DMS79 treated with DMSO at 0.1 percent for 48 hours (cell line): ENCODE measurements at regions not wholly inside any gene's neighbourhood (a gene's known extent, or its start where the extent isn't known, plus 50 kb on each side); places are given as distances from the start of the nearest gene placed in this dataset.

Experiments
- DNase-seq: peaks from one replicate; lab custom pipeline; 2025; lab: John Stamatoyannopoulos, UW

DNA sequence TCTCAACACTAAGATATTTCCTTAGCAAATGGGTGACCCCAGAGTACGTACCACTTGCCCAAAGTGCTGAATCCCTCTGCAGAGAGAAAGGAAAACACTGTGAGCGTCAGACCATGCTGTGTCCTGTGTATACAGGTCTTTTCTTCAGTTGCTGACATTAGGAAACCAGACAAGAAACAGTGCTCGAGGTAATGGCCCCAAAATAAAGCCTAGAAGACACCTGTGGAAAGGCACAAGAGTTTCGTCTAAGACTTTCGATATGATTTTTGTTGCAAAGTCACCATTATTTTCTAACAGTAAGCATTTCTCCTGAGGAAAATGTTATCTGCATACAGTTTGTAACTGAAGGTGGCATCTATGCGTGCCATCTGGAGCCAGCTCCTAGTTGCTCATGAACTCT is 62.0 kb upstream of the SIMC1 start:
- DNase-seq: no peak

DNA sequence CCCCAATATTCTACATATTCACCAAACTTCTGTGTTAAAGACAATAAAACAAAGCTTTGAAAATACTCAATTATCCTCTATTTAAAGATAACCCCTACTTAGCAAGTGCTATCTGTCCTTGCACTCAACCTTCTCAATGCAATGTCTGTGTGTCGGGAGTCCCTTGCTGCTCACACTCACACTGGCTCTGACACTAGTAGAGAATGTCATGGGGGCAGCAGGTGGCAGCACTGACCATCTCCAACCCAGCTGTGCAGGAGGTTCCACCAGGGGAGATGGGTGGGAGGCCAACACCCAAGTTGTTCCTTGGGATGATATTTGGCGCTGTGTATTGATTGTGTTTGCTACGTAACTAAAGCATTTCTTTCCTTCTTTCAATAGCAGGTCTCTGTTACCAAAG is 59.4 kb upstream of the SIMC1 start:
- no peak for DNase-seq

DNA sequence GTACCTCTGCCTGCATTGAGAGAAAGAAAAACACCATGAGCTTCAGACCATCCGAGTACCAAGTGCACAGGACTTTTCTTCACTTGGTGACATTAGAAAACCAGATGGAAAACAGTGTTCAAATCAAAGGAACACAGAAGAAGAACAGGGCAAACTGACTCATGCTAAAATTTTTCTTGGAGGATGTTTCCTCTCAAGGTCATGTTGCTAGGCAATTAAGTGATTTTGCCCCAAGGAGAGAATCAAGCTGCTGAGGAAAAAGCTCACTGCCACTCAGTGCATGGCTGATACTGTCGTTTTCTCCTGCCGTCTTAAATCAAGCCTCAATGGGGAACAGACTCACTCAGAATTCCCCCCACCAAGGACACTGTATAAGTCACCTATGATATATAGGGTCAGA is 57.9 kb upstream of the SIMC1 start:
- DNase-seq: peak; percentile 3

DNA sequence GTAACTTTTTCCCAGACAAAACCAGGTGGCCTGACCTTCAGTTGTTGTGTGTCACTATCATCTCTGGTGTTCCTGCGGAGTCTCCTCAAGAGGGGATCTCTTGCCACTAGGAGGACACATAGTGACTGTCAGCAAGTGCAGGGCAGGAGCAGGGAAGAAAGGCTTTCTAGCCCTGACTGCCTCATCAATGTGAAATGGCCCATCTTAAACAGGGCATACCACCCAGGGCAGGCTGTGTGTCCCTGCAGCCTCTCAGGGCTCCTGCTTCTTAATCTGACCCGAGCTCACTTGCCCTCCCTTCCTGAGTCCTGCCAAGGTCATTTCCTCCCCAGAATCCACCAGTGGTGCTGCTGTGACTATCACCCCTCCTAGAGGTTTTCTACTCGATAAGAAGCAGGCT is 57.4 kb upstream of the SIMC1 start:
- DNase-seq: no peak

DNA sequence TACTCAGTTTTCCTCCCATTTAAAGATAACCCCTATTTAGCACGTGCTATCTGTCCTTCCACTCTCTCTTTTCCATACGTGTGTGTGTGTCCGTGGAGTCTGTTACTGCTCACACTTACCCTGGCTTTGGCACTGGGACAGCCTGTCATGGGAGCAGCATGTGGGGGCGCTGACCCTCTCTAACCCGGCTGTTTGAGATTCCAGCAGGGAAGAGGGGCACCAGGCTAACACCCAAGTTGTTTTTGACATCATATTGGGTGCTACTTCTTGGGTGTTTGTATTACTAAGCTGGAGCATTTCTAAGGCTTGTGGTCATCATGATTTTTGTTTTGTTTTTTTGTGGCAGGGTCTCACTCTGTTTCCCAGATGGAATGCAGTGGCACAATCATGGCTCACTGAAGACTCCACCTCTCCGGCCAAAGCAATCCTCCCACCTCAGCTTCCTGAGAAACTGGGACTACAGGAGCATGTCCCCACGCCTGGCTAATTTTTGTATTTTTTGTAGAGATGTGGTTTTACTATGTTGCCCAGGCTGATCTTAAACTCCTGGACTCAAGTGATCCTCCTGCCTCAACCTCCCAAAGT is 56.9 kb upstream of the SIMC1 start:
- no peak for DNase-seq

DNA sequence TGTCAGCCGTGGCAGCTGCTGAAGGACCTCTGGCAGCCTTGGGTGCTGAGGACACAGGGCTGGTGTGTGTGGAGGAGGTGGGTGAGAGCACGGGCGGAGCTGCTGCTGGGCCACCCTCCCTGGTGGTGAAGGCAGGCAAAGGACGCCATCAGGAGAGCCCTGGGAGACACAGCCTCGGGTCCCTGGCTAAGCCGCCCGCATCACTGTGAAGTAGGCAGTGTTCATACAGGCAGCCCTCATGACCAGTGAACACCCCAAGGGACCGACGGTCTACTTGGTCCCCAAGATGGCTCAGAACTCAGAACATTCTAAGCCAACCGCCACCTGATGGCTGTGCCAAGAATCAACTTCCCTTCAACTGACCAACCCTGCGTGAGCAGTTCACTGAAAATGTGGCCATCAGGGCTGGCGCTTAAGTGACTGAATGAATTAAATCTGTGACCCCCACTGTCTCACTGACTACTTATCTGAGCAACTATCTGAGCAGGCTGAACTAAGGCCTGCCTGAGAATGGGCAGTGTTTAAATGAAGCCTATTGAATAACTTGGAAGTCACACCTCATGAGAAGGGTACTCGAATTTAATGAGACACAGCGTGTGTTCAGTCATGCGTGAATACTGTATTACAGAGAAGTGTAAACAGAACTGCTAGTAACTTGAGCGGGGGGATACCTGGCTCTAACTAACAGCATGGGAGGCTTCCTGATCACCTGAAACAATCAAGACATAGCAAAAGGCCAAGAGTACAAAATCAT is 54.7 kb upstream of the SIMC1 start:
- DNase-seq: peak; percentile 86

DNA sequence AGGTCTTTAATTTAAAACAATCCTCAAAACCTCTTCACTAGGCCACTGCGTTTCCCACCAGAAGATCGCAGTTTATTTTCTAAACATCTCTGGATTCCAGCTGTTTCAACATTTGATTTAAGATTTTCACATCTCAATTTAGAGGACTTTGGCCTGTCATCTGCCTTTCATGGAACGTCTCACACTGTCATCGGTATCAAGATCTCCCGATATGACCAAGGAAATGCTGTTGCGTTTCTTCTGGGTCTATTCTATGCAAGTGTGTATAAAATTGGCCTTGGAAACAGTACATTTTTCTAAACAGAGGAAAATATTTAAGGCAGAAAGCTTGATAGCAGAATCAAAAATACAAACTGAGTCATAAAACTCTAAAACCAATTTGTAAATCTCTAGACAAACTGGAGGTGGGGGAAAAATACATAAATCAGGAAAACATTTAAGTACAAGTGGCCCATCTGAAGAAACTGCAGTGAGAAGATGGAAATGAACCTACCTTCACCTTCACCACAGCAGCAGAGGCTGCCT is 53.6 kb upstream of the SIMC1 start:
- DNase-seq: no peak

DNA sequence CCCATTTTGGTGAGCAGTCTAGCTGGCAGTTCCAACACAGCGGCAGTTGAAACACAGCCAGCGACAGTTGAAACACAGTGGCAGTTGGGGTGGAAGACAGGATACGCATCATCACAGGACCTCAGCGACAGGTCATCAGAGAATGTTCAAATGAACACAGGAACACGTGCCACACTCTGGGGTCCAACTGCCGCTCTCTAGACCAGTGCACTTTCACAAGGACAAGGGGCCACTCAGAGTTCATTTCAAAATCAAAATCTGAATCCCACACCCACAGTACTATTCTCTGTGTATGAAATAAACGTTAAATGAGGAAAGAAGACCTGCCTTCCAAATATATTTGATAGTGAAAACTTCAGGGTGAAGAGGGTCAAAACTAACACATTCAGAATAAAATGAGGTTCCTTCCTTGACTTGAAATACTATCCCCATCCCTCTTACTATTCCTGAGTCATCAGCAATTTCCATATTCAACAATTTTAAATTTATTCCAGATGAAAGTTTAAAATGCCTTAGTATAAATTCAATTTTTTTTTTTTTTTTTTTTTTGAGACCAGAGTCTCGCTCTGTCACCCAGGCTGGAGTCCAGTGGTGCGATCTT is 53.0 kb upstream of the SIMC1 start:
- DNase-seq: no peak

DNA sequence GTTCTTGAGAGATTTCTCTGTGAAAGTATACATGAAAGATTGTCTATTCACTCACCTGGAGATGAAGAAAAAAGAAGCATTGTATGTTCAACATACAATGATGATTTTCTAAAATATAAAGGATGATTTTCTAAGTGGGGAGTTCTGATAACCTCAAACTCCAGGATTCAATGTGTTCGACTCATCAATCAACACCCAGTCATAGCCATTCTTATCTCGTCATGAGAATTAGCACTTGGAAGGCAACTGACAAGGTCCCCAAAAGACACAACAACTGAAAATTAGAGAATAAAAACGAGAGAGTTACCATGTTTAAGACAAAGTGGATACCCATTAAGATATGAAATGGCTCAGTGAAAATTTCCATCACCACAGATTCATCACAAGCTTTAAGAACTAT is 52.1 kb upstream of the SIMC1 start:
- DNase-seq: no peak

DNA sequence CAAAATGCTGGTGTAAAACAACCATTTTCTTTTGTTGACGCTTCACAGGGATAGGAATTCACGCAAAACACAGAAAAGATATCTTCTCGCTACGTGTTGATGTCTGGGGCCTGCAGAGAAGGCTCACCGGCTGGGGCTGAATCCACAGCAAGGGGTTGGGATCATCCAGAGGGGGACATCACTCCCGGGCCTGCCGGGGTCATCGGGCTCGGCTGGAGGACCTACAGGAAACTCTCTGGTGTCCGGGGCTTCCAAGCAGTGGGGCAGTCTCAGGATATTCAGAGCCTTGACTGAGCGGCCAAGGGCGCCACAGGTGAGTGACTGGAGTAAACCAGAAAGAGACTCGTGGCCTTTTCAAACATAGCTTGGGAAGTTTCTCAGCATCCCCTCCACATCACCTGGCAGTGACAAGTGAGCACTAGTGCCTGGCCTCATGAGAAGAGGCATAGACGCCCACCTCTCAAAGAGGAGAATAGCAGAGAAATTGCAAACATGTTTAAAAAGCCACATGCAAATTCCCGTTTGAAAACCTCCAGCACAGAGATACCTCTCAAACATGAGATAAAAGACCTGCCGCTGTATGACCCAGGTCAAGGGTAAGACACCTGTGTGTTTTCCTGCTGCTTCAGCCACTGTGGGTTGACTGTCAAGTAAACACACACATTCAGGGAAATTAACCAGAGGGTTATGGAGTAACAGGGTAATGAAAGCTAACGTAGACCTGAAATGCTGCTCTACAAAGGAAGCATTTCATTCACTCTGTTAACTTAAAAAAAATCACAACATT is 50.8 kb upstream of the SIMC1 start:
- no peak for DNase-seq

DNA sequence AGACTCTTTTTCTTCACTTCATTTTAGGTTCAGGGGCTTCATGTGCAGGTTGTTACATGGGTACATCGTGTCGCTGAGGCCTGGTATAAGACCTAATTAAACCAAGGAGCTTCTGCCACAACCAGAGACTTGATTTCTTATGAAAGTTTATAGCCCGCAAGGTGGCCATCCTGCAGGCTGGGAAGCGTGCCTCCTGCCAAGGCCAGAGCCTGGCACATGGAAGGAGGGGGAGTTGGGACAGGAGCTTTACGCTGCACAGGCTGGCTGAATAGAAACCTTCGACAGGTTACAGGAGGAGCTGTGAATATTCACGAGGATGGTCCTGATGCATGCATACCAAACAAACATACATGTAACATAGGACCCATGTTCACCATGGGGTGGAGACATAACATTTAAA is 50.1 kb upstream of the SIMC1 start:
- no peak for DNase-seq
